GM12878 (cell line): ENCODE measurements at regions not wholly inside any gene's neighbourhood (a gene's known extent, or its start where the extent isn't known, plus 50 kb on each side); places are given as distances from the start of the nearest gene placed in this dataset.

Source experiments
- ATAC-seq: fragments of 200-7000 bp; cut with Tn5 transposase; 3 replicates; pipeline ENCODE4 v1.9.1; 2020; ENCODE audit warnings: mild to moderate bottlenecking, moderate library complexity
- BruUV-seq: library from RNA; stranded (reverse); fragments of 400-500 nt; replicated peaks from 2 replicates; lab custom pipeline; 2021; lab: Mats Ljungman, UMichigan
- CTCF ChIA-PET: fragments of 300-600 bp; sonication (Branson Sonifier 250); formaldehyde crosslinking; extraction: SDS; loops from one replicate; lab custom pipeline; 2021; ENCODE audit warnings: inconsistent platforms; lab: Yijun Ruan, JAX
- POLR2A ChIA-PET: fragments of 350-600 bp; formaldehyde crosslinking; extraction: SDS; loops from one replicate; lab custom pipeline; 2021; ENCODE audit warnings: inconsistent platforms; lab: Charles Lee
- RAD21 ChIA-PET: fragments of 300-600 bp; sonication (Branson Sonifier 250); formaldehyde crosslinking; loops from one replicate; lab custom pipeline; 2023; ENCODE audit warnings: antibody characterized with exemption; ENCODE audit not compliant: unreplicated experiment; lab: Charles Lee
- SMC1A ChIA-PET: fragments of 300-600 bp; sonication (Branson Sonifier 250); formaldehyde crosslinking; loops from one replicate; lab custom pipeline; 2023; ENCODE audit not compliant: unreplicated experiment, uncharacterized antibody; lab: Charles Lee
- DNase-seq: peaks from one replicate; pipeline ENCODE4 v3.0.0-alpha.2; 2011; ENCODE audit warnings: low read depth, low spot score
- FAIRE-seq: peaks from 3 replicates; lab custom pipeline; 2011; peaks lifted over from hg19 to GRCh38; lab: Jason Lieb, UNC
- H2AFZ ChIP-seq: 2 replicates; pipeline ENCODE4 v1.6.0; 2011; ENCODE audit warnings: low read depth, low read length, control low read depth; ENCODE audit not compliant: control insufficient read depth
- H3K27ac ChIP-seq: 2 replicates; pipeline ENCODE4 v1.5.1; 2011; ENCODE audit warnings: control low read depth; ENCODE audit not compliant: control insufficient read depth, insufficient read depth
- H3K27me3 ChIP-seq, 2 experiments: replicated peaks in 1 of 2; 2 replicates each; pipeline versions ENCODE4 v1.6.0 to v1.6.1; 2011; ENCODE audit warnings: low read length in 1 of 2; ENCODE audit not compliant: control insufficient read depth in 2 of 2, insufficient read depth in 2 of 2
- H3K36me3 ChIP-seq, 2 experiments: 2 replicates each; pipeline ENCODE4 v1.5.1; 2011; ENCODE audit warnings: low read length in 1 of 2; ENCODE audit not compliant: control insufficient read depth in 2 of 2, insufficient read depth in 2 of 2
- H3K4me1 ChIP-seq: 2 replicates; pipeline ENCODE4 v1.6.1; 2011; ENCODE audit warnings: mild to moderate bottlenecking, low read length, moderate library complexity, mixed read lengths; ENCODE audit not compliant: control insufficient read depth, insufficient read depth
- H3K4me2 ChIP-seq: 2 replicates; pipeline ENCODE4 v1.6.0; 2011; ENCODE audit warnings: control low read depth; ENCODE audit not compliant: control insufficient read depth, insufficient read depth
- H3K4me3 ChIP-seq: fragments of 200-600 bp; sonication (generic); 2 replicates; pipeline ENCODE4 v1.5.1; 2016
- H3K79me2 ChIP-seq: 2 replicates; pipeline ENCODE4 v1.6.0; 2011; ENCODE audit warnings: low read length; ENCODE audit not compliant: control insufficient read depth, insufficient read depth
- H3K9ac ChIP-seq: 2 replicates; pipeline ENCODE4 v1.8.0; 2011; ENCODE audit warnings: low read length, control low read depth, mixed read lengths; ENCODE audit not compliant: control insufficient read depth, insufficient read depth
- H3K9me3 ChIP-seq: replicated peaks from 3 replicates; pipeline ENCODE4 v1.5.1; 2011; ENCODE audit warnings: mild to moderate bottlenecking, low read length; ENCODE audit not compliant: control insufficient read depth, insufficient read depth
- H4K20me1 ChIP-seq: 2 replicates; pipeline ENCODE4 v1.6.0; 2011; ENCODE audit not compliant: control insufficient read depth, insufficient read depth
- BACH1 ChIP-seq: fragments of 450-650 bp; IDR thresholded peaks from 2 replicates; pipeline ENCODE4 v1.6.1; 2017; ENCODE audit warnings: mild to moderate bottlenecking, borderline replicate concordance
- CBFB ChIP-seq: IDR thresholded peaks from 2 replicates; pipeline ENCODE4 v1.6.1; 2016; ENCODE audit warnings: antibody characterized with exemption, low read depth
- CBX3 ChIP-seq: fragments of 200-600 bp; sonication (generic); IDR thresholded peaks from 2 replicates; pipeline ENCODE4 v1.6.1; 2016; ENCODE audit warnings: low read depth, borderline replicate concordance
- E2F8 ChIP-seq: fragments of 450-650 bp; IDR thresholded peaks from 2 replicates; pipeline ENCODE4 v1.6.1; 2018; ENCODE audit warnings: mild to moderate bottlenecking, low read depth, moderate library complexity; ENCODE audit not compliant: partially characterized antibody
- EZH2 ChIP-seq: IDR thresholded peaks from 2 replicates; pipeline ENCODE4 v1.6.1; 2012; ENCODE audit warnings: low read depth, mild to moderate bottlenecking, control low read depth, inconsistent platforms, low read length, borderline replicate concordance; ENCODE audit not compliant: control insufficient read depth
- FOXK2 ChIP-seq: fragments of 450-650 bp; IDR thresholded peaks from 2 replicates; pipeline ENCODE4 v1.6.1; 2017; ENCODE audit warnings: mild to moderate bottlenecking, moderate library complexity
- FOXM1 ChIP-seq: IDR thresholded peaks from 2 replicates; pipeline ENCODE4 v1.6.1; 2012; ENCODE audit warnings: low read depth, mild to moderate bottlenecking, inconsistent platforms, low read length, moderate library complexity
- IKZF2 ChIP-seq, 2 experiments: fragments of 450-650 bp; IDR thresholded peaks; 2 replicates each; pipeline ENCODE4 v1.6.1; 2017; ENCODE audit warnings: mild to moderate bottlenecking in 2 of 2, moderate library complexity in 2 of 2
- MAX ChIP-seq: IDR thresholded peaks from 2 replicates; pipeline ENCODE4 v1.6.1; 2012; ENCODE audit warnings: low read depth, low read length, improper control_type of control experiment
- MYB ChIP-seq: fragments of 150-350 bp; IDR thresholded peaks from 2 replicates; pipeline ENCODE4 v1.6.1; 2014; ENCODE audit warnings: mild to moderate bottlenecking, low read depth, low read length, borderline replicate concordance
- MYC ChIP-seq: IDR thresholded peaks from 2 replicates; pipeline ENCODE4 v1.6.1; 2011; ENCODE audit warnings: mild to moderate bottlenecking, low read length, moderate library complexity, inconsistent platforms; ENCODE audit not compliant: insufficient read depth, insufficient replicate concordance, insufficient read length, severe bottlenecking
- NBN ChIP-seq: fragments of 450-650 bp; IDR thresholded peaks from 2 replicates; pipeline ENCODE4 v1.6.1; 2016
- NKRF ChIP-seq: fragments of 450-650 bp; conservative IDR thresholded peaks from 2 replicates; pipeline ENCODE4 v1.6.1; 2017; ENCODE audit warnings: mild to moderate bottlenecking, moderate library complexity
- STAT3 ChIP-seq: IDR thresholded peaks from 2 replicates; pipeline ENCODE4 v1.6.1; 2011; ENCODE audit warnings: low read depth, low read length, improper control_type of control experiment
- USF1 ChIP-seq: IDR thresholded peaks from 2 replicates; pipeline ENCODE4 v1.6.1; 2011; ENCODE audit warnings: borderline replicate concordance, low read depth, mild to moderate bottlenecking, moderate library complexity, mixed read lengths, low read length; ENCODE audit not compliant: insufficient read depth; ENCODE audit errors: extremely low read length
- WRNIP1 ChIP-seq: IDR thresholded peaks from 2 replicates; pipeline ENCODE4 v1.6.1; 2011; ENCODE audit warnings: low read depth, low read length, improper control_type of control experiment, borderline replicate concordance
- ZNF24 ChIP-seq: fragments of 450-650 bp; IDR thresholded peaks from 2 replicates; pipeline ENCODE4 v1.6.1; 2017; ENCODE audit warnings: antibody characterized with exemption, mild to moderate bottlenecking
- ZNF384 ChIP-seq: IDR thresholded peaks from 2 replicates; pipeline ENCODE4 v1.6.1; 2012; ENCODE audit warnings: low read depth, mild to moderate bottlenecking, low read length, improper control_type of control experiment, borderline replicate concordance
- WGBS: methylation state at CpG from one replicate; pipeline ENCODE4 v1.1.6; 2016; ENCODE audit warnings: low lambda C conversion rate; ENCODE audit not compliant: insufficient replicate concordance, insufficient coverage; ENCODE audit errors: missing lambda C conversion rate; 5-methylcytosine and 5-hydroxymethylcytosine counted together
- in situ Hi-C: fragments of 300-500 bp; cut with MboI; formaldehyde crosslinking; loops from 9 replicates; pipeline ENCODE4 v1.14.3; 2018; ENCODE audit warnings: mixed read lengths
- intact Hi-C: fragments of 100-400 bp; cut with micrococcal nuclease; formaldehyde crosslinking; loops from one replicate; pipeline ENCODE4 v1.14.2; 2022; ENCODE audit not compliant: unreplicated experiment

- no peak for FAIRE-seq
- H3K36me3 ChIP-seq: peaks cover 0 to 9% of the 10 kb centered on the region in 2 experiments; a peak in 2 of 4 replicates
- H4K20me1 ChIP-seq: no peaks in the 10 kb centered on the region
- ChIA-PET POLR2A (no interaction called here), SMC1A (no interaction called here), RAD21 (no interaction called here), CTCF (no interaction called here)
- no peak overlapping the region for H3K27ac ChIP-seq
- peaks cover 47% of the 10 kb centered on the region for H3K79me2 ChIP-seq
- in situ Hi-C loops: no loop called here
- no peak overlapping the region for H2AFZ ChIP-seq
- H3K4me3 ChIP-seq: no peak overlapping the region
- H3K9ac ChIP-seq: no peak overlapping the region
- 91% methylated on average over 6 of the region's 6 CpGs for WGBS
- no peak for ATAC-seq
- no peaks in the 10 kb centered on the region for H3K27me3 ChIP-seq
- no TSS peak for BruUV-seq
- no peak overlapping the region for H3K4me2 ChIP-seq
- H3K4me1 ChIP-seq: peaks cover 5% of the 10 kb centered on the region; the same call in 1 of the 2 replicates
- no peak for DNase-seq
- intact Hi-C loops: no loop called here
- H3K9me3 ChIP-seq: peaks cover 16% of the 10 kb centered on the region
- TF ChIP-seq CBX3: no peak
- TF ChIP-seq ZNF384: no peak
- TF ChIP-seq WRNIP1: no peak
- no peak for TF ChIP-seq E2F8
- TF ChIP-seq MYC: no peak
- TF ChIP-seq BACH1: no peak
- TF ChIP-seq CBFB: no peak
- TF ChIP-seq USF1: no peak
- no peak for TF ChIP-seq MYB
- TF ChIP-seq FOXK2: no peak
- no peak for TF ChIP-seq IKZF2 (IDR thresholded peaks at IDR 0.05)
- no peak for TF ChIP-seq ZNF24
- TF ChIP-seq STAT3: no peak
- TF ChIP-seq FOXM1: no peak
- TF ChIP-seq MAX: no peak
- TF ChIP-seq NBN: no peak
- TF ChIP-seq NKRF: no peak
- no peak for TF ChIP-seq EZH2
These were observed 129.1 kb upstream of the TMCC3 start for GRCh38 chr12:94779485-94779884.
